Glutamatergic neuron (in vitro differentiated cells): ENCODE measurements at regions not wholly inside any gene's neighbourhood (a gene's known extent, or its start where the extent isn't known, plus 50 kb on each side); places are given as distances from the start of the nearest gene placed in this dataset.

Source experiments
- DNase-seq: peaks from one replicate; pipeline ENCODE4 v3.0.0; 2022
- H3K27ac Mint-ChIP-seq: one replicate; pipeline ENCODE4 v1.8.0; 2020; ENCODE audit warnings: mild to moderate bottlenecking, mixed read lengths, inconsistent platforms; ENCODE audit not compliant: unreplicated experiment
- H3K27me3 Mint-ChIP-seq: one replicate; pipeline ENCODE4 v1.8.0; 2020; ENCODE audit warnings: mild to moderate bottlenecking, moderate library complexity, mixed read lengths, inconsistent platforms; ENCODE audit not compliant: unreplicated experiment
- H3K36me3 Mint-ChIP-seq: one replicate; pipeline ENCODE4 v1.8.0; 2020; ENCODE audit warnings: mild to moderate bottlenecking, mixed read lengths, inconsistent platforms; ENCODE audit not compliant: unreplicated experiment
- H3K4me1 Mint-ChIP-seq: one replicate; pipeline ENCODE4 v1.8.0; 2020; ENCODE audit warnings: mild to moderate bottlenecking, low read depth, mixed read lengths, inconsistent platforms; ENCODE audit not compliant: unreplicated experiment
- H3K4me3 Mint-ChIP-seq: one replicate; pipeline ENCODE4 v1.8.0; 2020; ENCODE audit warnings: mild to moderate bottlenecking, mixed read lengths, inconsistent platforms; ENCODE audit not compliant: unreplicated experiment
- H3K9me3 Mint-ChIP-seq: one replicate; pipeline ENCODE4 v1.8.0; 2020; ENCODE audit warnings: mild to moderate bottlenecking, moderate library complexity, mixed read lengths, inconsistent platforms; ENCODE audit not compliant: unreplicated experiment
- CTCF ChIP-seq: fragments of 200-600 bp; sonication (generic); IDR thresholded peaks from one replicate; pipeline ENCODE4 v1.5.0; 2021; ENCODE audit not compliant: partially characterized antibody, unreplicated experiment

- Mint-ChIP-seq H3K36me3 (no peaks in the 10 kb centered on the region), H3K9me3 (no peaks in the 10 kb centered on the region), H3K4me3 (no peak overlapping the region), H3K27ac (no peak overlapping the region), H3K27me3 (no peaks in the 10 kb centered on the region), H3K4me1 (no peaks in the 10 kb centered on the region)
- no peak for TF ChIP-seq CTCF
- no peak for DNase-seq
Measured at GRCh38 chr5:110323832-110324231, 402.6 kb downstream of the TMEM232 start.

GRCh38 chr5:110324876-110325275 is 401.6 kb downstream of the TMEM232 start:
- Mint-ChIP-seq H3K27ac (no peak overlapping the region), H3K4me1 (no peaks in the 10 kb centered on the region), H3K27me3 (no peaks in the 10 kb centered on the region), H3K9me3 (no peaks in the 10 kb centered on the region), H3K36me3 (no peaks in the 10 kb centered on the region), H3K4me3 (no peak overlapping the region)
- TF ChIP-seq CTCF, result no peak
- DNase-seq, result no peak

GRCh38 chr5:110329955-110330525 is 396.4 kb downstream of the TMEM232 start:
- H3K27ac Mint-ChIP-seq, result no peak overlapping the region
- no peaks in the 10 kb centered on the region for H3K36me3 Mint-ChIP-seq
- no peaks in the 10 kb centered on the region for H3K4me1 Mint-ChIP-seq
- no peak for TF ChIP-seq CTCF
- H3K4me3 Mint-ChIP-seq, result no peak overlapping the region
- no peaks in the 10 kb centered on the region for H3K9me3 Mint-ChIP-seq
- DNase-seq, result no peak
- peaks cover 2% of the 10 kb centered on the region for H3K27me3 Mint-ChIP-seq

GRCh38 chr5:110333384-110333783 is 393.1 kb downstream of the TMEM232 start:
- Mint-ChIP-seq H3K36me3 (no peaks in the 10 kb centered on the region), H3K27me3 (peaks cover 2% of the 10 kb centered on the region), H3K9me3 (no peaks in the 10 kb centered on the region), H3K27ac (no peak overlapping the region), H3K4me1 (no peaks in the 10 kb centered on the region), H3K4me3 (no peak overlapping the region)
- peak; percentile 14 for TF ChIP-seq CTCF
- DNase-seq, result peak; percentile 27

- TF ChIP-seq CTCF, result no peak
- Mint-ChIP-seq H3K4me3 (no peak overlapping the region), H3K4me1 (no peaks in the 10 kb centered on the region), H3K27me3 (peaks cover 2% of the 10 kb centered on the region), H3K27ac (no peak overlapping the region), H3K9me3 (no peaks in the 10 kb centered on the region), H3K36me3 (no peaks in the 10 kb centered on the region)
- DNase-seq, result no peak
Measured at GRCh38 chr5:110335361-110336066, 391.0 kb downstream of the TMEM232 start.
